Left ventricle myocardium superior (tissue), 1 donor: ENCODE measurements at regions not wholly inside any gene's neighbourhood (a gene's known extent, or its start where the extent isn't known, plus 50 kb on each side); places are given as distances from the start of the nearest gene placed in this dataset.
A peak's percentile ranks its signal among the peaks of the same experiment; 100 is the strongest.
"Not testable (repeated sequence)": the region's sequence is repeated elsewhere in the genome, so short reads cannot be mapped to it uniquely, and the experiment has no call there.

Experiments
- ATAC-seq: fragments of 200-7000 bp; cut with Tn5 transposase; one replicate; pipeline ENCODE4 v1.9.1; 2020; ENCODE audit warnings: mild to moderate bottlenecking, moderate library complexity
- DNase-seq: peaks from one replicate; pipeline ENCODE4 v3.0.0-alpha.2; 2020
- intact Hi-C: fragments of 100-400 bp; cut with micrococcal nuclease; formaldehyde crosslinking; loops from one replicate; pipeline ENCODE4 v1.11.0; 2022
- donor health status: DM: no; HTN: yes; CAD: no; lungs with severe emphysema.

GRCh38 chr3:30464381-30464780, 142.0 kb upstream of the TGFBR2 start:
- intact Hi-C loops: no loop called here
- ATAC-seq (no peak), DNase-seq (no peak)

GRCh38 chr3:30465454-30465853, 140.9 kb upstream of the TGFBR2 start:
- ATAC-seq (no peak), DNase-seq (no peak)
- intact Hi-C loops: no loop called here

GRCh38 chr3:30467596-30468238, 138.7 kb upstream of the TGFBR2 start:
- ATAC-seq: no peak

GRCh38 chr3:30469133-30469532, 137.3 kb upstream of the TGFBR2 start:
- intact Hi-C loops: no loop called here
- no peak for DNase-seq
- ATAC-seq: no peak

More at GRCh38 chr3:30467596-30468238, 138.7 kb upstream of the TGFBR2 start:
- DNase-seq: no peak
- intact Hi-C loops: no loop called here

- ATAC-seq (no peak), DNase-seq (no peak)
- intact Hi-C loops: no loop called here
These were observed 135.9 kb upstream of the TGFBR2 start for GRCh38 chr3:30470496-30470895.

GRCh38 chr3:30471066-30471465, 135.3 kb upstream of the TGFBR2 start:
- ATAC-seq: no peak
- DNase-seq: no peak
- intact Hi-C loops: no loop called here

- intact Hi-C loops: no loop called here
These were observed 134.5 kb upstream of the TGFBR2 start for GRCh38 chr3:30471796-30472489.

GRCh38 chr3:30473374-30474051, 132.9 kb upstream of the TGFBR2 start:
- intact Hi-C loops: no loop called here
- DNase-seq: no peak
- ATAC-seq: peak; percentile 93

More at GRCh38 chr3:30471796-30472489, 134.5 kb upstream of the TGFBR2 start:
- DNase-seq (no peak), ATAC-seq (peak; percentile 43)

GRCh38 chr3:30474371-30474770, 132.0 kb upstream of the TGFBR2 start:
- ATAC-seq (no peak), DNase-seq (no peak)
- intact Hi-C loops: no loop called here

- no peak for ATAC-seq
These were observed 131.2 kb upstream of the TGFBR2 start for GRCh38 chr3:30475038-30475808.

GRCh38 chr3:30475809-30476178, 130.6 kb upstream of the TGFBR2 start:
- intact Hi-C loops: no loop called here
- no peak for ATAC-seq
- no peak for DNase-seq

More at GRCh38 chr3:30475038-30475808, 131.2 kb upstream of the TGFBR2 start:
- intact Hi-C loops: no loop called here
- no peak for DNase-seq

- intact Hi-C loops: no loop called here
- DNase-seq: no peak
- no peak for ATAC-seq
These were observed 129.9 kb upstream of the TGFBR2 start for GRCh38 chr3:30476368-30477084.

GRCh38 chr3:30477149-30477921, 129.1 kb upstream of the TGFBR2 start:
- ATAC-seq (no peak), DNase-seq (no peak)
- intact Hi-C loops: no loop called here

- intact Hi-C loops, DNase-seq: not testable (repeated sequence)
- ATAC-seq: peak; percentile 64
These were observed 126.7 kb upstream of the TGFBR2 start for GRCh38 chr3:30479737-30480136.

GRCh38 chr3:30480156-30480555, 126.2 kb upstream of the TGFBR2 start:
- peak; percentile 34 for ATAC-seq
- DNase-seq, intact Hi-C loops: not testable (repeated sequence)

- no peak for ATAC-seq
- intact Hi-C loops: no loop called here
- no peak for DNase-seq
These were observed 125.8 kb upstream of the TGFBR2 start for GRCh38 chr3:30480587-30480986.

GRCh38 chr3:30481241-30481640, 125.2 kb upstream of the TGFBR2 start:
- intact Hi-C loops: no loop called here
- no peak for DNase-seq
- no peak for ATAC-seq

- DNase-seq, intact Hi-C loops, ATAC-seq: not testable (repeated sequence)
These were observed 122.2 kb upstream of the TGFBR2 start for GRCh38 chr3:30484229-30484628.
